Pons (tissue), 1 donor: ENCODE measurements at regions not wholly inside any gene's neighbourhood (a gene's known extent, or its start where the extent isn't known, plus 50 kb on each side); places are given as distances from the start of the nearest gene placed in this dataset.

Experiments
- DNase-seq: peaks from one replicate; pipeline ENCODE4 v3.0.0-alpha.2; 2016; ENCODE audit warnings: low spot score

DNA sequence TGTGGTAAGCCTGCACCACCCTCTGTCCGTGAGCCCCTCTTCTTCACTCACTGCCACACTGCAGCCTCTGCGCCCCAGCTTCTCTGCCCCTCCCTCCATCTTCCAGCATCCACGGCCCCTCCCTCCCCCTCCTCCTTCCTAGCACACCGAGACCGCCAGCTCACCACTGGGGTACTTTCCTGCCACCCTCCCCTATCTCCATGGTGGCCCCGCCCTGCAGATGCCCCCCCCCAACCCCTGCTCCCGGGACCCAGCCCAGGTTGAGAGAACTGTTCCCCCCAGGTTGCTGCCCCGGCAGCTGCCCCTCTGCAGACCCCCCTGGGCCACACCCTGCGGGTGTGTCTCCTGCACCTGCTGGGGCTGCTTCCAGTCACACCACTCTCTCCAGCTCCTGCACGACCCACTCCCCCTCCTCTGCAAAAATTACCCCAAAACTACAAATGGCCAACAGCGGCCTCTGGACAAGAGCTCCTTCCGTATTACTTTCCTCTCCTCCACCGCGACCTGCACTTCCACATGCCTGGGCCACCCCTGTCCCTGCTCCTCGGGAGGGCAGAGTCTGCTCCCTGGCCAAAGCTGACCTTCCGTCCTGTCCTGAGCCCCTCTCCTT, 209.2 kb upstream of the PPP2R2D start:
- no peak for DNase-seq

DNA sequence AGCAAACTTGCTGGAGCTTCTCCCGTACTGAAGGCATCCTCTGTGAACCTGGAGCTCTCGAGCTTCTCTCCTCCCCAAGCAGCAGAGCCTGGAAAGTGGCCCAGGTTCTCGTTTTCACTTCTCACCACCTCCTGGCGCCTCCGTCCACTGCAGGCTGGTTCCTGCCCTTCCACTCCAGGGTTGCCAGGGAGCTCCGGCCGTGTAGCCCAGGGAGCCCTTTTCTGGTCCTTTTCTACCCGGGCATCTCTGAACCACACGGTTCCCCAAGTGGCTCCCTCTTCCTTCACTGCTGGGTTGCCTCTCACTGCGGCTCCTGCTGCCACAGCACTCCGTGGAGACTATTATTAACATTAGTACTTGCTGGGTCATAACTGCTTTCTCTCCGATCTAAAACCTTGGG, 208.6 kb upstream of the PPP2R2D start:
- no peak for DNase-seq

DNA sequence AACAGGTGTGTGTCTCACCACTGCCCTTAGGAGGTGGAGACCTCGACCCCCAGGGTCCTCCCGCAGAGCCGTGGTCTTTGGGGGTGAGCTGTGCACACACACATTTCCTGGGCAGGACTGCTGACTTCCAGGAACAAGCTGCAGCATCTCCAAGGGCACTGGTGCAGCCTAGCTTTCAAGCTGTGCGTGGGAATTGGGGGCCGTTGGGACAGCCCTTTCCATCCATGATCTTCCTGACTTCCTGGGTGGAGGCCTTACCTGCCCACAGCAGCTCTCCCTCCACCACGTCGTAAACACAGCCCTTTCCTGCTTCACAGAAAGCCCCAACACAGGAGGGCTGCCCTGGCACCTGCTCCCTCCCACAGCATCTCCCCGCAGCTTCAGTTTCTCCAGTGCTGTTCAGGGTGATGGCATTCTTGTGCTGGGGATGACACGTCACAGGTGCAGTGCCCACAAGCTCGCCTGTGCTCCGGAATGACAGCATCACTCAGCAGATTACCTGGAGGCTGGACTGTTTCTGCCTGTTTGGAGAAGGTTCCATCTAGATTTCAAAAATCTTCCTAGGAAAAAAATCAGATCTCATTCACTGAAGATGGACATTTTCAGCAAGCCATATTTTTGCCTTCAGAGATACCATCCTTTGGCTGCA, 208.0 kb upstream of the PPP2R2D start:
- no peak for DNase-seq

DNA sequence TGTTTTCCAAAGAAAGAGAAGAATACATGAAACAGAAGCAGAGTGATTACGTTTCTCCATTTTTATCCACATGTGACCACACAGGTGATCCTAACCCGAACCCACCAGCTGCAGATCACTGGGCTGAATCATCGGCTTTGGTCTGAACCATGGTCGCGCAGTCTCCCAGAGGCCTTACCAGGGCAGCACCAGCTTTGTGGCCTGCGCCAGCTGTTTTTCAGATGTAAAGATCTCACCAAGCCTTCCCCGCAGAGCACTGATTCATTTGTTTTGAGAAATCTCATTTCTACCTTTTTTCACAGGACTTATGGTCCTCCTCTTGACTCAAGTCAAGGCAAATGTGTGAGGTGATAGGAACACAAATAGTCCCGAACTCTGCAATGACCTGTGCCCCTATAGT, 207.0 kb upstream of the PPP2R2D start:
- DNase-seq = no peak

DNA sequence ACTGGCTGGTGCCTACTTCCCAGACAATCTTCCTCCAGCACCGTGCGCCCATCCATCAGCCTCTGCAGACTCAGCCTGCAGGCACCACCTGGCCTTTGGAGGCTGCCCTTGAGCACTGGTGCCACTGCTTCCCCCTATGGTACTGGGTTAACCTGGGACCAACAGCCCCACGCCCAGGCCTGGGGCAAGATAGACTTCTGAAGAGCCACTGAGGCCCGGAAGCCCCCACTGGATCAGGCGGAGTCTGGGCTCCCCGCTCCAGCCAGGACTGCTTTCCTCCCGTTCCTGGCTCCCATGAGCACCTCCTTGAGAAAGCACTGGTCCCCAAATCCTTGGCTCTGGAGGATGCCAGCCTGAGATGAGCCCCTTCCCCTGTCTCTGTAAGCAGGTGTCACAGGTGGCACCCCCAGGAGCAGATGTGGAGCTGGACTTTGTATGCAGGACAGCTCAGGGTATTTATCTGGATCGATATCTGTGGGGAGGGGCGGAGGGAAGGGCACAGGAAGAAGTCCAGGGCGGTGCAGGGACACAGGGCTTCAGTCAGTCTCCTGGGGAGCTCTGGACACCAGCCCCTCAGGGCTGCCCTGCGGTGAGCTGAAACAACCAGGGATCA, 206.5 kb upstream of the PPP2R2D start:
- DNase-seq = no peak

- no peak for DNase-seq
Observed at GRCh38 chr10:131694781-131695495, 205.9 kb upstream of the PPP2R2D start.

DNA sequence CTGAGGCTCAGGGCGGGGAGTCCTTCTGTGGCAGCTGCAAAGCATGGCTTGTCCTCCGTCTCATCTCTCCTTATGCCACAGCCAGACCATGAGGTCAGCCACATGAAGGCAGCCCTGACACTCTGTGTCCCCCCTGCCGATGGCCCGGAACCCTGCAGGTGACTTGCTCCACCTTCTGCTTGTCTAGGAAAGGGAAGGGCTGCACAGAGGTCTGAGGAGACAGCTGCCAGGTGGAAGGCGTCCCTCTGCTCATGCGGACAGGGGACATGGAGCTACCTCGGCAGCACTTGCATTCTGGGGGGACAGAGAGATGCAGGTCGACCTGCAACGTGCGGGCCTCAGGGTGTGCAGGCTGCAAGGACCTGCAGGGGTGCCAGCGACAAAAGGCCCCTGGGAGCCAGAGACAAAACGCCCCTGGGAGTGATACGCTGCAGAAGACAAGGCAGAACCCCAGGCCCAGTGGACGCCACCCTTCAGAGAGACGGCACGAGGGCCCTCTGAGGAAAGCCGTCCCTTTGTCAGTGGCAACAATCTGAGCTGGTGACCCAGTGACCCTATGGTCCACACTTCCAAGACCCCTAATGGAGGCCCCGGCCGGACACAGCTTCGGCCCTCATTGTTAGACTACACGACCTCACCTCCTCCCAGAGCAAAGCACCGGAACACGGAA, 205.2 kb upstream of the PPP2R2D start:
- DNase-seq = no peak

DNA sequence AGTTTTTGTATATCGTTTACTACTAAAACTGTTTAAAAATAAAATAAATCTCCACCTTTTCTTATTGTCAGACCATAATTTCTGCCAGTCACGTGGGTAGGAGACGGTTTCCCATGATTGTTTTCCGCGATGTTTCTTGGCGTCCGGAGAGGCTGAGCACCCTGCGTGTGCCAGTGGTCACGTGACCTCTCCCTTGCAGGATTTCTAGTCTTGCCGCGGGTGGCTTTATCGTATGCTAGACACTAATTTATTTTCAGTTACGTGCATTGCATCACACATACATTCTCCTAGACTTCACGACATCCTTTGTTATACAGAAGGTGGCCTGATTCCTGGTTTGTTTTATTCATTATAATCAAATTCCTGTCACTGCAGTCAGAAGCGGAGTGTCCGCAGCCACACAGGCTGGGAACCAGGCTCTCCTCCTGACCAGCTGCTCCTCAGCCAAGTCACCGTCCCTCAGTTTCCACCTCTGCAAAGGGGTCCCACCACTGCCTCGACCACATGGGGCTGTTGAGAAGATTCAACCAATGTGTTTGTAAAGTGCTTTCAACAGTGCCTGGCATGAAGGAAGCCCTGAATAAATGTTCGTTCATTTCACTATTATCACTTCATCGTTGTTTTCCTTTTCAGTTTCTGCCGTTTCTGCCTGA, 203.2 kb upstream of the PPP2R2D start:
- DNase-seq = no peak

GRCh38 chr10:131698232-131698631, 202.6 kb upstream of the PPP2R2D start:
- no peak for DNase-seq

DNA sequence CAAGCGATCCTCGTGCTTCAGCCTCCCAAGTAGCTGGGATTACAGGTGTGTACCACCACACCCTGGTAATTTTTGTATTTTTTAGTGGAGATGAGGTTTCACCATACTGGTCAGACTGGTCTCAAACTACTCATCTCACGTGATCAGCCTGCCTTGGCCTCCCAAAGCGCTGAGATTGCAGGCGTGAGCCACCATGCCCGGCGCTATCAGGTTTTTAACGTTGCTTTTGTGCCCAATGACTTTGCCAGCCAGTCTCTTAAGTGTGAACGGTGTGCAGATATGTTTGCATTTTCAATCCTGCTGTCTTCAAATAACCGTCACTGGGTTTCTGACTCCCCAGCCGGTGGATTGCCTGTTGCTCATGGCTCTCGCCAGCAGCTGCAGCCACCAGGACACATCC, 201.8 kb upstream of the PPP2R2D start:
- no peak for DNase-seq

- DNase-seq = no peak
Observed at GRCh38 chr10:131700032-131700431, 200.8 kb upstream of the PPP2R2D start.

- no peak for DNase-seq
Observed at GRCh38 chr10:131700506-131700905, 200.3 kb upstream of the PPP2R2D start.

- DNase-seq = no peak
Observed at GRCh38 chr10:131701131-131701947, 199.5 kb upstream of the PPP2R2D start.

- DNase-seq = no peak
Observed at GRCh38 chr10:131702531-131703356, 198.1 kb upstream of the PPP2R2D start.

- no peak for DNase-seq
Observed at GRCh38 chr10:131703541-131703940, 197.3 kb upstream of the PPP2R2D start.

DNA sequence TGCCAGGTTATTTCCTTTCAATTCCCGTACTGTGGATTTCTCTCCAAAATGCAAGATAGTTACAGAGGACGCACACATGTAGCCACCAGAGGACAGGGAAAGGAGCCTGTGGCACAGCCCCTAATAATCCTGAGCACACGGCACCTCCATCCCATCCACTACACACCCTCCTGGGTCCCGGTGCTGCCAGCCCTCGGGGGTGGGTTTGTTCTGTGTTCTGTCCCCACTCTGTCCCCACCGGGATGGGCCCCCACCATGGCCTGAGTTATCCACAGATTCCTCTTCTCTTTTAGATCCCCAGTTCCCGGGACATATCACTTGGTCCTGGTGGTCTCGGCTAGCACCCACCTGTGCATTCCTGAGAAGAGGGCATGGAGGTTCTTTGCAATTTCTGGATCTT, 196.9 kb upstream of the PPP2R2D start:
- no peak for DNase-seq

DNA sequence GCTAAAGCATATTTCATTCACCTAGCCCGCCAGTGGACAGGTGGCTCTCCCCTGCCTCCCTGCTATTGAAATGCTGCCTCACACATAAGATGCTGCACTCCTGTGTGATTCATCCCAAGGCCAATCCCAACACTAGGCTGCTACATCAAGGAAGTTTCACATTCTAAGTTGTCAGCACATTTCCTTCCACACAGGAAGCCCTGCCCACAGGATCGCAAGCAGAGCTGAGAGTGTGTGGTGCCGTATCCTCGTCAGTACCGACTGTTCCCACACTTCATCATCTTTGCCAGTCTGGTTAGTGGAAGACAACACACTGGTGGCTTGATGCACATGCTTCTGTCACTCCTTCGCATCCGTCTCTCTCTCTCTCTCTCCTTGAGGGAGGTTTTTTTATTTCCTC, 194.3 kb upstream of the PPP2R2D start:
- DNase-seq = no peak

- no peak for DNase-seq
Observed at GRCh38 chr10:131706952-131707351, 193.9 kb upstream of the PPP2R2D start.

GRCh38 chr10:131708225-131708880, 192.5 kb upstream of the PPP2R2D start:
- no peak for DNase-seq
